GM23338 (cell line): ENCODE measurements at regions not wholly inside any gene's neighbourhood (a gene's known extent, or its start where the extent isn't known, plus 50 kb on each side); places are given as distances from the start of the nearest gene placed in this dataset.
"Not testable (repeated sequence)": the region's sequence is repeated elsewhere in the genome, so short reads cannot be mapped to it uniquely, and the experiment has no call there.

Source experiments
- CTCF ChIP-seq, 2 experiments: fragments of 200-600 bp in 1 of 2; sonication (generic) in 1 of 2; conservative IDR thresholded peaks; 2 replicates each; pipeline versions ENCODE4 v1.5.1 to v1.6.1; 2016 to 2017; ENCODE audit warnings: antibody characterized with exemption in 2 of 2, low read depth in 2 of 2, mild to moderate bottlenecking in 2 of 2, moderate library complexity in 1 of 2
- EZH2 ChIP-seq: fragments of 200-600 bp; sonication (generic); IDR thresholded peaks from one replicate; pipeline ENCODE4 v1.8.0; 2017; ENCODE audit warnings: antibody characterized with exemption, mild to moderate bottlenecking, low read depth; ENCODE audit not compliant: unreplicated experiment
- EZH2phosphoT487 ChIP-seq: fragments of 200-600 bp; sonication (generic); IDR thresholded peaks from one replicate; pipeline ENCODE4 v1.8.1; 2018; ENCODE audit warnings: antibody characterized with exemption; ENCODE audit not compliant: unreplicated experiment
- NANOG ChIP-seq: IDR thresholded peaks from 2 replicates; pipeline ENCODE4 v1.6.1; 2016; ENCODE audit warnings: antibody characterized with exemption, borderline replicate concordance
- POLR2AphosphoS5 ChIP-seq: IDR thresholded peaks from 2 replicates; pipeline ENCODE4 v1.6.1; 2016; ENCODE audit warnings: antibody characterized with exemption, low read depth
- REST ChIP-seq: IDR thresholded peaks from one replicate; pipeline ENCODE4 v1.6.1; 2018; ENCODE audit warnings: antibody characterized with exemption; ENCODE audit not compliant: unreplicated experiment
- ZNF331 ChIP-seq: fragments of 250-450 bp; sonication (Bioruptor Pico); IDR thresholded peaks from 2 replicates; pipeline ENCODE4 v1.5.0; 2020; ENCODE audit warnings: low read depth, mild to moderate bottlenecking, moderate library complexity

GRCh38 chr4:3910161-3910950, 144.2 kb downstream of the ADRA2C start:
- not testable (repeated sequence) for TF ChIP-seq CTCF (conservative IDR thresholded peaks at IDR 0.05; ENCODE audit: low read depth in 2 of 2); EZH2phosphoT487; EZH2; POLR2AphosphoS5; REST; NANOG; ZNF331 (CRISPR knock-in tag)
